GM19452 (cell line): ENCODE measurements at regions not wholly inside any gene's neighbourhood (a gene's known extent, or its start where the extent isn't known, plus 50 kb on each side); places are given as distances from the start of the nearest gene placed in this dataset.
"Not testable (repeated sequence)": the region's sequence is repeated elsewhere in the genome, so short reads cannot be mapped to it uniquely, and the experiment has no call there.

Experiments
- ATAC-seq: cut with Tn5 transposase; IDR thresholded peaks from one replicate; pipeline ENCODE4 v1.9.1; 2021; ENCODE audit not compliant: unreplicated experiment

DNA sequence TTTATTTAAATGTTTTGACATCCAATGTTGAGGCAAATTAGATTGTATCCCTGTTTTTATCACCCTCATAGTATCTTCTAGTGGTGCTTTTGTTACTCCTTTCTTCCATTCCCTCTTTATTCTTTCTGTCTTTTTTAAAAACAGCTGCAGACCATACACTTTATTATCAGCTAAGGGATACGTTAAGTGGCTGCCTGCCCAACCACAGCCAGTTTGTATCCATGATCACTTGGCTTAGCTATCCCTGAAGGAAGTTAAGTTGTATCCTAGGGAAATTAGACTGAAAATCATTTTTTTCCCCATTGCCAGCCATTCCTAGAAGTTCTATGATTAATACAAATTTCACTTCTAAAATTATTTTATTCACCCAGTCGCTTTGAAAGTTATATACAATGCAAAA, 1032.7 kb downstream of the NR2F1-AS1 start:
- ATAC-seq: no peak

DNA sequence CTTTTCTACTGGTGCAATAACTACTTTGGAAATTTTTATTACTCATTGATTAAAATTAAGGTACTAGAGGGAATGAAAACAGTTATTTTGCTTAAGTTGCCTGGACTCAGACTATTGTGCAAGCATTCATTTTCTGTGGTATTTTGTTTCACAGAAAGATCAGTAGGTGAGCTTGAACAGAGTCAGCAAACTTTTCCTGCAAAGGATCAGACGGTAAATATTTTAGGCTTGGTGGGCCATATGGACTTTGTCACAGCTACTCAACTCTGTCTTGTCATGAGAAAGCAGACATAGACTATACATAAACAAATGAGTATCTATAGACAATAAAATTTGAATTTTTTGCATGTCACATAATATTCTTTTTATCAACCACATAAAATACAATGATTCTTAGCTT, 1036.4 kb downstream of the NR2F1-AS1 start:
- ATAC-seq: no peak

DNA sequence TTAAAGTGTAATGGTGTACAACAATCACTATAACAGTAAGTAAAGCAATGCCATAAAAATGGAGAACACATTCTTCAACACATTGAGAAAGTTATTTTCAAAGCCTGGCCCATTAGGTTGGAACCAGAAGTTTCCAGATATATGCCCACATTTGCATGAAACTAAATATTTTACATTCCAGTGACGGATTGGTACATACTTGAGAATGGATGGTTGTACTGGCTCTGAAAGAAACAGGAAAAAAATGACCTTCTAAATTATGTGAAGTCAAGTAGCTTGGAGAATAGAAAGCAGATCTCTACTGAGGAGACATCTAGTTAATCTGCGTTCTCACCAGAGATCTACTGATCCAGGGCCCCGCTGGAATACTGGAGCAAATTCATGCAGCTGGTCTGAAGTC, 1037.0 kb downstream of the NR2F1-AS1 start:
- ATAC-seq: no peak

DNA sequence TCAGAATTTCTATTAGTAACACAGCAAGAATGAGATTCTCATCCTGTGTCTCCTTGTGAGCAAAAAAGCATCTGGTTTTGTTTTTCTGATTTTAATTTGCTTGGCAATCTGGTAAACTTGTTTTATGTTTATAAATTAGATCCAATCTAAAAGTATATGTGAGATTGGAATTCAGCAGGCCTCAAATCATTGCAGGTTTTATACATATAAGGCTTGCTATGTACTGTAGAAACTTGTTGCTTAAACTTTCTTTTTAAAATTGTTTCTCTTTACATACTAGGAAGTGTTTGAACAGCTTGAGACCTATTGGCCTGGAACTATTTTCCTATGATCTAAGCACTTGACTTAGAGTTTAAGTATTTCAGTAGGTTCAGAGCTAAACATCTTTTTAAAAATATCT, 1037.8 kb downstream of the NR2F1-AS1 start:
- no peak for ATAC-seq

DNA sequence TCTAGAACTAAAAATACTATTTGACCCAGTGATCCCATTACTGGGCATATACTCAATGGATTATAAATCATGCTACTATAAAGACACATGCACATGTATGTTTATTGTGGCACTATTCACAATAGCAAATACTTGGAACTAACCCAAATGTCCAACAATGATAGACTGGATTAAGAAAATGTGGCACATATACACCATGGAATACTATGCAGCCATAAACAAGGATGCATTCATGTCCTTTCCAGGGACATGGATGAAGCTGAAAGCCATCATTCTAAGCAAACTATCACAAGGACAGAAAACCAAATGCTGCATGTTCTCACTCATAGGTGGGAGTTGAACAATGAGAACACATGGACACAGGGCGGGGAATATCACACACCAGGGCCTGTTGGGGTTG, 1039.0 kb downstream of the NR2F1-AS1 start:
- ATAC-seq: not testable (repeated sequence)

DNA sequence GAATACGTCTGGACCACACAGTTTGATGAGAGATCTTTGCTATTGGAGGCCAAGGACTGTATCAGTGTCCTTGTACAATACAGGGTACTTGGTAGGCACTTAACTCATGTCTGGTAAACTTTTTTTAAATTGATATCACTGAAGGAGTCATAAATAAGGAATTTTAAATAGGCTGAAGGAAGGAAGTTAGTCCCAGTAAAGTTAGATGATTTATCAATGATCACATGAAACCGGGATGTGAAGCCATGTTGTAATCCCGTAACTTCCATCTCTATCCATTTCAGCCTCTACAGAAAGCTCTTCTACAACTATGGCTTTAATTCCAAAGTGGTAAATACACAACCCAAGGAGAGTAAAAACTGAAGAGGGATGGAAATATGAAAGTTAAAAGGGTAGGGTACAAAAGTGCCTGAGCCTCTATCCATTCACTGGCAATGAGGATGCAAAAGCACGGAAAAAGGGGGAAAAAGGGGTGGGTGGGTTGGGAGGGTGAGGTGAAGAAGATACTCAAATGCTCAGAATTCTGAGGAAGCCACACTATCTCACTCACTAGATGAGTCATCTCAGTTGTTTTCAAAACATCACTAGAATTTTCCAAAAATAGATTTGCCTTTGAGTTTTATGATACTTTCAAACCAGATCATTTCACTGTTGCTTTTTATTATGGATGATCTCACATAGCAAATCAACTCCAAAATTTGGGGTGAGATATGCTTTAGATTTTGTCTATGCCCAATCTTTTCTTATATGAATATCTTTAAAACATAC, 1053.5 kb downstream of the NR2F1-AS1 start:
- no peak for ATAC-seq

DNA sequence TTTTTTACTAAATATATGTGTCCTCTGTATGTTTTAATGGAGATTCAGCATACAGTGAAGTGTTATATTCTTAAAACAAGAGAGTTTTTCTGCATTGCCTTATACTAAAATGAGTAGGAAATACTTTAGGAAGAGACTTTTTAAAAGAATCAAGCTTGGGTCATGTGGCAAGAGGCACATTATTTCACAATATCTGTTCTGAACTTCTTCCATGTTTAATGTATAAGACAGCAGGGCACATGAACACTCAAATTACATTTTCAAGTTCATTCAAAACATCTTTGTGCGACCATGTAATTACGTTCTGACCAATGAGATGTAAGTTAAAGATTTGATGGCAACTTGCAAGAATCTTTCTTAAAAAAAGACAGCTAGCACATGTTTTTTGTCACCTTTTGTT, 1055.9 kb downstream of the NR2F1-AS1 start:
- no peak for ATAC-seq

DNA sequence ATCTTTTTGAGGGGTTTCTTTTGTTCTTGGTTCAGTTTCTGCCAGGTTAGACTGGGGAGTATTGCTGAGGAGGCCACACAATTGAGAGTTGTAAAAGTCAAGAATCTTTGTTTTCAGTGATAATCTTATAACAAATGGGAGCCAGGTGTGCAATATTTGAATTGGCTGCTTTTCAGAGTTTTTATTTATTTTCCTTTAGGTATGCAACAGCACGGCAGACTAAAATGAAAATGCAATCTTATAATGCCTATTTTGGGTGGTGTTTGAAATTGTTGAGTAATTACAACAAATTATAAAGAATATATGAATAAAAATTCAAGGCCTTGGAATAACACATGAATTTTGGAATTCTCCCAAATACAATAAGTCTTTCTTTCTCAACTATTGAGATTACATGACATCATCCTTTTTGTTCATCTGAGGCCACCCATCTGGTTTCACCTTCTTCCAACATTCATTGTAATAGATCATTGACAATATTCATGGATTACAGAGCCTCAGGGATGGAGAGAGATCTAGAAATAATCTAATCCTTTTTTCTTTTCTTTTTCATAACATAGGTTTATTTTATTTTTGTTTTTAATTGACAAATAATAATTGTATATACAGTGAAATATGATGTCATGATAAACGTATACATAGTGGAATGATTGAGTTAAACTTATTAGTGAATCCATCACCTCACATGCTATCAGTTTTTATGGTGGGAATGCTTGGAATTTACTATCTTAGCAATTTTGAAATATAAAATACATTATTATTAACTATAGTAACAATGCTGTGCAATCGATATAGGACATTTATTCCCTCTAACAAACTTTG, 1061.0 kb downstream of the NR2F1-AS1 start:
- ATAC-seq: no peak

DNA sequence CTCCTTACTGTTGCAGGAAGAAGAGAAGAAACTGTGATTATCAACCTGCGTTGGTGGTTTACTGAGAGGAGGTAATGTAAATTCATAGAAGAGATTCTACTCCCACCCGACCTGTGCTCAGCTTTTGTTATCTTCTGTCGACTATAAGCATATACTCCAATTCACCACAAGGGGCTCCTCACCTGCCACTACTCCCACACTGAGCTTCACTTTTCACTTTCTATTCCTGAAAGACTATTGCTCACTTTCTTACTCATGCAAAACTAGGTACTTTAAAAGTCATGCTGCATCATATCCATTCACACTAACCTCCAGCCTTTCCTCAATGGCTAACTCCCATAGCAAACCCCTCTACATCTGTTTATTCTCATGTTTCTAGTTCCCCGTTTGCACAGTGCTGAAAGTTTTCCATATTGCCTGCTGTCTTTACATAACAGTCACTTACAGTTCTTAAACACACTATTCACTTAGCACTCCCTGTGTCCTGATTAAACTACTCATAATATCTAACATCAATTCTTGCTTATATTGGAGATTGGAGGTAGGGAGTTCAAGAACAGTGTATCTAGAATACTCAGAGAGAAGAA, 1062.6 kb downstream of the NR2F1-AS1 start:
- peak; percentile 96 for ATAC-seq

DNA sequence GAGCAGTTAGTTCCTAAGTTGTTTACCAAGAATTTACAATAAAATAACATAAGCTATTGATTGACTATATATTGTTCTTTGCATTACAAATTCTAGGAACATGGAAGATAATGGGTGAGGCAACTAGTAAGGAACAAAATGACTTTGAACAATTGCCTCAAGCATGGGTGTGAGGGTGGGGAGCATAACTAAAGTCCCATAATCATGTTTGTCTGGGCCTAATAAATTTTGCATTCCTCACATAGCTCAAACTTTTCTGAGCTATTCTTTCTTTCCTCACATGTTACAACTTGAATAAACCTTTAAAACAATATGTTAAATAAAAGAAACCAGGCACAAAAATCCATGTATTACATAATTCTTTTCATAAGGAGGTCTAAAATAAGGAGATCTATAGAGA, 1066.1 kb downstream of the NR2F1-AS1 start:
- no peak for ATAC-seq

DNA sequence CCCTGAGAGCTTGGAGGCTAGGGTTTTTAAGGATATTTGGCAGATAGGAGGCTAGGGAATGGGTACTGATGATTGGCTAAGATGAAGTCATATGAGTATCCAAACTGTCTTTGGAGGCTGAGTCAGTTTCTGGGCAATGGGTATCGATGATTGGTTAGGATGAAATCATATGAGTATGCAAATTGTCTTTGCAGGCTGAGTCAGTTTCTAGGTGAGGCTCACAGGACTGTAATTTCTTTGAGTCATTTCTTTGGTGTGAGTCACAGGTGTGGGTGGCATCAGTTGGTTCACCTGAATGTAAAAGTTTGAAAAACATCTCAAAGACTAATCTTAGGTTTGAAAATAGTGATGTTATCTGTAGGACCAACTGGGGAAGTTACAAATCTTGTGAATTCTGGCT, 1068.0 kb downstream of the NR2F1-AS1 start:
- no peak for ATAC-seq

DNA sequence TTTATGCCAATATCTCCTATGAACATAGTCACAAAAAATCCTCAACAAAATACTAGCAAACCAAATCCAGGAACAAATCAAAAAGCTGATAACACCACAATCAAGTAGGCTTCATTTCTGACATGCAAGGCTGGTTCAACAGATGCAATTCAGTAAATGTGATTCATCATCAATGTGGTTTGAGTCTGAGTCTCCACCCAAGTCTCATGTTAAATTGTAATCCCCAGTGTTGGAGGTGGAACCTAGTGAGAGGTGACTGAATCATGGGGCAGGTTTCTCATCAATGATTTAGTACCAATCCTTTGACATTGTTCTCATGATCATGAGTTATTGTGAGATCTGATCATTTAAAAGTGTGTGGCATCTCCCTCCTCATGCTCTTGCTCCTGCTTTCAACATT, 1072.7 kb downstream of the NR2F1-AS1 start:
- ATAC-seq: no peak

DNA sequence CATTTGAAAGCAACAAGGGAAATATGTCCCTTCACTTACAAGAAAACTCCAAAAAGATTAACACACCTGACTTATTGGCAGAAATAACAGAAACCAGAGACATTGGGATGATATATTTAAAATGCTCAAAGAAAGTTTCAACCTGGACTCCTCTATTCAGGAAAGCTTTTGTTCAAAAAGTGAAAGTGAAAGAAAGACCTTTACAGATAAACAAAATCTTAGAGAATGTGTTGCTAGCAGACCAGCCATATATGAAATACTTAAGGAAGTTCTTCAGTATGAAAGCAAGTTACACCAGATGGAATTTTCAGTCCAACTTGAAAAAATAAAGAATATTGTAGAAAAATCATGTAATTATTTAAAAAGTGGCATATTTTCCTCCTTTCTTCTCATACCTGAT, 1075.1 kb downstream of the NR2F1-AS1 start:
- ATAC-seq: no peak

DNA sequence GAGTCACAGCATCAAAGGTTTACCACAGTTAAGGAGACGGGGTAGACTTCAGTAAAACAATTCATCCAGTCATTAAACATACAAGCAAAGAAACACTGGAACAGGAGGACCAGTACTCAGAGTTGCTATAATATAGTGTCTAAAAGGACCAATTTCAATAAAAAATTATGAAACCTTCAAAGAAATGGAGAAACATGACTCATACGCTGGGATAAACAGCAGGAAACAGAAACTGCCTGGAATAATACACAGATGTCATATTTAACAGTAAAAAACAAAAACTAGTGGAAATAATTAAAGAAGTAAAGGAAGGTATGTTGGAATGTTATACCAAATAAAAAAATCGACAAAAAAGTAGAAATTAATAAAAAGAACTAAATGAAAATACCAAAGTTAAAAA, 1075.9 kb downstream of the NR2F1-AS1 start:
- no peak for ATAC-seq

DNA sequence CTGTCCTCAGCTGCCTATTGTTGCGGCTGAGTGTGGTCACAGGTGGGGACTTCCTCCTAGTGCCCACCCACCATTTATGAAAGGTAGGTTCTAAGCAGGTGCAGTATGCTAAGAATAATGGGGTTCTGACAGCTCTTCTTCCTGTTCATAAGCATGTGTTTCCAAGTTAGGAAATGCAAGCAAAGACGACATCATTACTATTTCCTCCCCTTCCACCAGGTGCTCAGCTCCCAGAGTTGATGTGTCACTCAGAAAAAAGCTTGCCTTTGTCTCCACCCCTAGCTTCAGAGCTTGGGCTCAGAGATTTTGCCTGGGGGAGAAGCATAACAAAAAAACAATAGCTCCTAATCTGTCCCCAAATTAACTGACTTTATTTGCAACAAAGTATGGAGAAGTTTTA, 1076.7 kb downstream of the NR2F1-AS1 start:
- no peak for ATAC-seq

DNA sequence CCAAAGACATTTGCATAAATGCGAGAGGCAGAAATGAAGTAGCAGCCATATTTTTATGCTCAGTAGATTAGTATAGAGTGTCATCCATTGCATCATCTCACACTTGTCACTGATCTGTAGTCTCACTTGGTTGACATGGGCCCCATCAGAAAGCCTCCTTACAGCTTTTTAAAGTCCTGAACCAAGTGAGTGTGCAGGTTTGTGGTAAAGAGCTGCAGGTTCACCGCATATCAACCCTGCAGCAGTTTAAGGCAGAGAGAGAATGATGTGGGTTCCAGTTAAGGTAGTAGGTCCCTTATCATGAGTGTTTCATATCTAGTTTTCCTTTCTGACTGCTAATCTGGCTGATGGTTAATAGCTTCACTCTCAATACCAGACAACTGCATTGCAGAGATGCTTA, 1080.3 kb downstream of the NR2F1-AS1 start:
- ATAC-seq: no peak

DNA sequence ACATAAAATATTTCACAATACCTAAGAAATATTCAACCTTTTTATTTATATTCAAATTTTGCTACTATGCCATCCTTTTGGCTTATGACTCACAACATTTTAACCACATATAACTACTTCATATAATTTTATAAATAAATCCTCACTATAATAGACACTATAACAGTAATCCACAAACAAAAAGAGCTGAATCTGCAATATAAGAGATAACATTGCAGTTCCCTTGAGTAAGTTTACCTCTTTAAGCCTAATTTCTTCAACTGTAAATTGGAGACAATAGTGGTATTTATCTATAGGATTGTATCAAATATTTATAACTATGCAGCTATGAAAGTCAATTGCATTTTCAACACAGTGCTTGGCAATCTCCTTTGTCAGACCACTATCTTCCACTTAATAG, 1084.5 kb downstream of the NR2F1-AS1 start:
- ATAC-seq: no peak

DNA sequence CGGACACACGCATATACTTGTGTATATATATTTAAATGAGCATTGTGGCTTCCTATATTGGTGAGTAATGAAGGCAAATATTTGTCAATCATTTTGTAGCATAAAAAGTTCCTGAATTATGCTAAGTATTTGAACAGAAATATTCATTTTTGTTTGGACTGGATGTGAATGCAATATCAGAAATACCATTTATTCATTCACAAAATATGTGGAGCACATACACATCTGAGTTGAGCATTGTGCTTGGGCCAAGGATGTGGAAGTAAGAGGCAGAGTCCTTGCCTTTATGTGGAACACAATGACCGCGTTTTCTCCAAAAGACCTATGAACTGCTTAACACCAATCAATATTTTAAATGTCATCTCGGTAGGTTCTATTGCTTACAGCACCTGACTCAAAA, 1086.5 kb downstream of the NR2F1-AS1 start:
- no peak for ATAC-seq

DNA sequence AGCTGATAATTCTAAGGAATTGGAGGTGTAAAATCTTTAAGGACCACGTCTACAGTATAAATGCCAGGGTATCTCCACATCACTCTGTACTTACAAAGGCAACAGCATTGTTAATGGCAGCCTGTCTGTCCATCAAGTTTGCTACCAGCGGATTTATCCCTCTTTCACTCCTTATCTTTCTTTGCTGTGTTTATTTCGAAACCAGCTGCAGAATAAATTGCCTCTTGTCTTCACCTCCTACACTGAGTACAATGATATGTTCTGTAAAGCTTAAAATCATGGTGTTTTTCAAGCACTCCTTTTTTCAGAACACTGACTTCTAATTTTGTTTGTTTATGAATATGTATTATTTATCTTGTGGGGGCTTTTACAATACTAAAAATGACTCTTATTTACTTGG, 1088.1 kb downstream of the NR2F1-AS1 start:
- no peak for ATAC-seq

DNA sequence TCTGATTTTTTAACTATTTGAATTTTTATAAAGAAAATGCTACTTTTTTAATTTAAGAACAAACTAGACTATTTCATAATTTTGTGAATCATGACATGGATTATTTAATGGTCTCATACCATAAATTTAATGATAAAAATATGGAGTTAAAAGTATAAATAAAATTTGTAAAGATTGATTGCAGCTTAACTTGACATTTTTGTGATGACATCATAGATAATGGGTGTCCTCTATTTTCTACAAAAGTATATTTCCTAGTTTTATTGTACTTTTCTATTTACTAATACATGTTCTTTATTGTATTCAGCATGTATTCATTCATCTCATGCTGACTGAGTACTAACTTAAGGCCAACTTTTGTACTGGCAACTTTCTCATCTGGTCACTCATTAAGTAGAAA, 1096.5 kb downstream of the NR2F1-AS1 start:
- ATAC-seq: no peak

DNA sequence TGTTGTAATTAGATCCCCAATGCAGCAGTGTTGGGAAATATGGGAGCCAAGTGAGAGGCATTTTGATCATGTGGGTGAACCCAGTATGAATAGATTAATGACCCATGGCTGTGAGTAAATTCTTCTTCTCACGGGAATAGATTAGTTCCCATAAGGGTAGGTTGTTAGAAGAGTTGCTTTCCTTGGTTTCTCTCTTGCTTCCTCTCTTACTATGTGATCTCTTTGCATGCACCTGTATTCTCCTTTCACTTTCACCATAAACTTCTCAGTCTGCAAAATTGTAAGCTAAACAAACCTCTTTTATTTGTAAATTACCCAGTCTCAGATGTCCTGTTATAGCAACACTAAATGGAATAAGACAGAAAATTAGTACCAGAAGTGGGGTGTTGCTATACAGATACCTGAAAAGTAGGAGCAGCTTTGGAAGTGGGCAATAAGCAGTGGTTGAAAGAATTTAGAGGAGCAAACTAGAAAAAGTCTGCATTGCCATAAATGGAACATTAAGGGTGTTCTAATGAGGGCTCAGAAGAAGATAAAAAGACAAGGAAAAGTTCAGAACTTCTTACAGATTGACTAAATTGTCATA, 1090.0 kb upstream of the ARRDC3 start:
- no peak for ATAC-seq

DNA sequence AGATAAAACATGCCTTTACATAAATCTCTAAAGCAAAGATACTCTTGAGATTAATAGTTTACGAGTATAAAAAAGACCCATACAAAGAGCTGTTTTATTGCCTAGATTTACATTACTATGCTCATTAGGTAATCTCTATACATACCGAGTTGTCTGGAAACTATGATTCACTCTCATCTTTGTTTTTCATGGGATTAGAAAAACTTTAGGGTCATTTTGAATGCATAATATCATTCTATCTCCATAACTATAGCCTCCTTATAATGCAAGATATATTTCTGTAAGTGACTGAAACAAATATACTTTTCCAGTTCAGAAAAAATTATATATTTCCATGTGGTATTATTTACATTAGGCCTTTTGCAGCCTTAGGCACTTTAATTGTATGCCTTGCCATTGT, 1088.7 kb upstream of the ARRDC3 start:
- ATAC-seq: no peak
